SK-MEL-5 (cell line): ENCODE measurements at regions not wholly inside any gene's neighbourhood (a gene's known extent, or its start where the extent isn't known, plus 50 kb on each side); places are given as distances from the start of the nearest gene placed in this dataset.

ENCODE experiments used
- DNase-seq: peaks from one replicate; pipeline ENCODE4 v3.0.0-alpha.2; 2016; ENCODE audit warnings: low read depth, low spot score
- in situ Hi-C: cut with HindIII; loops from 2 replicates; pipeline ENCODE4 v1.10.0; 2016; ENCODE audit warnings: low sequenced_read_pairs, high pct_unique_total_duplicates, low pct_unique_long_range_greater_than_20kb

DNA sequence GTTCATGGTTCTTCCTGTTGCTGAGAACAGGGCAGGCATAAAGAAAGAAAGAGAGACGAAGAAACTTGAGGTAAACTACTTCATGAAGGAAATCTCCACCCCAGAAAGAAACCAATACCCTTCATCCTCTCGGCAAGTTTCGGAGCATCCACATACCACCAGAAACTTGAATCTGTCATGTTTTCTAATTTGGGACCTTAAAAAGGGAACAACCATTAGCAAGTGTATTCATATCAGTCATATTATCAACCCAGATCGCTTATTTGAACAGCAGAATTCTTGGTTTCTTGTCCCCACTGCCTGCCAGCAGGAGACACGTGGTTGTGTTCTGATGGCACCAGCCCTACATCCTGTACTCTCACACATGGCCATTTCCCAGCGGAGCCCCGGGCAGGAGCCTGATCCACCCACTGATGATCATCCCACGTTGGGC is 53.2 kb upstream of the FZD7 start:
- no peak for DNase-seq
- in situ Hi-C loops = no loop called here

DNA sequence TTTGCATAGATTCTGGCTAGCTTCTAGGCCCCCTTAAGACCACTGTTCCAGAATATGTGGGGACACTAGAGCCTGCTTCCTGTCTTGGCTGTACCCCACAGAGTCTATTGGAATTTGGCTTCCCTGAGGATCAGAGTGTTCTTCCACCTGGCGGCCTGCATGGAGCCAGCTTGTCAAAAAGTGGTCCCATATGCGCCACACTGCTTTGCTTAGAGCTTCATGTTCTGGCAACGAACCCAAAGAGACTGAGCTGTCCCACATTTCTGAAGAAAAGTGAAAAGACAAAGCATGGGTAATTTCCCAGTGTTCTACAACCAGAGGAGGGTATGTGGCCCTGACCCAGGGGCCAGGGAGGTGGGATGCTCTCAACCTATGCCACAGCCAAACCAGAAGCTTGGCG is 52.7 kb upstream of the FZD7 start:
- DNase-seq = no peak
- in situ Hi-C loops = no loop called here

- in situ Hi-C loops = no loop called here
- no peak for DNase-seq
Measured at GRCh38 chr2:201983174-201983573, 50.5 kb upstream of the FZD7 start.

- in situ Hi-C loops = no loop called here
- no peak for DNase-seq
Measured at GRCh38 chr2:201983800-201984199, 49.9 kb upstream of the FZD7 start.
